Cardiac muscle cell (in vitro differentiated cells and primary cell): ENCODE measurements at regions not wholly inside any gene's neighbourhood (a gene's known extent, or its start where the extent isn't known, plus 50 kb on each side); places are given as distances from the start of the nearest gene placed in this dataset.

Source experiments
- DNase-seq, 2 donors: peaks; one replicate each; pipeline versions ENCODE4 v3.0.0 to v3.0.0-alpha.2; 2010 to 2017; ENCODE audit warnings: low read depth in 1 of 2, low spot score in 1 of 2
- H3K27ac ChIP-seq: fragments of 200-600 bp; sonication (generic); 2 replicates; pipeline ENCODE4 v1.5.1; 2016
- H3K27me3 ChIP-seq: fragments of 200-600 bp; sonication (generic); 2 replicates; pipeline ENCODE4 v1.6.0; 2016; ENCODE audit warnings: control low read depth
- H3K36me3 ChIP-seq: fragments of 200-600 bp; sonication (generic); 2 replicates; pipeline ENCODE4 v1.5.1; 2016; ENCODE audit warnings: control low read depth
- H3K4me1 ChIP-seq: fragments of 200-600 bp; sonication (generic); 2 replicates; pipeline ENCODE4 v1.8.1; 2017; ENCODE audit warnings: low read depth, mild to moderate bottlenecking, mixed run types
- H3K4me3 ChIP-seq: fragments of 200-600 bp; sonication (generic); 2 replicates; pipeline ENCODE4 v1.5.1; 2016; ENCODE audit warnings: mild to moderate bottlenecking
- H3K9me3 ChIP-seq: fragments of 200-600 bp; sonication (generic); 2 replicates; pipeline ENCODE4 v1.5.1; 2017; ENCODE audit warnings: low read depth, mild to moderate bottlenecking, control low read depth
- TF ChIP-seq, protein P1 (sequence below): IDR thresholded peaks from 2 replicates; pipeline ENCODE4 v1.5.1; 2012; ENCODE audit warnings: low read depth, mild to moderate bottlenecking, low read length

DNA sequence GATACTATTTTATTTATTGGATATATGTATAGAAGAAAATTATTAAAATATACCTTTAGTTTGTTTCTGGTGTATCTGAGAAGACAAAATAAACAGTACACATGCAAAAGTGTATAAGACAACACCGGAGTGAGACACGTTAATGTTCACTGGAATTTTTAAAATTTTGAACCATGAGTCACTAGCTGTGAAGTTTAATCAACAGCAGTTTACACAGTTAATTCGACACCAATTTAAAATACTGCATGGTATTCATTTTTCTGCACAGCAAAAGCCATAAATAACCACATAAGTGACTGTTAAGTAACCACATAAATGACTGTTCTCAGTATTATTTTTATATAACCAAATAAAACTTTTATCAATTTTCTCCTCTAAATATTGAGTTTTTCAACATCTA is 418.7 kb upstream of the NBEA start:
- TF ChIP-seq, protein P1, sequence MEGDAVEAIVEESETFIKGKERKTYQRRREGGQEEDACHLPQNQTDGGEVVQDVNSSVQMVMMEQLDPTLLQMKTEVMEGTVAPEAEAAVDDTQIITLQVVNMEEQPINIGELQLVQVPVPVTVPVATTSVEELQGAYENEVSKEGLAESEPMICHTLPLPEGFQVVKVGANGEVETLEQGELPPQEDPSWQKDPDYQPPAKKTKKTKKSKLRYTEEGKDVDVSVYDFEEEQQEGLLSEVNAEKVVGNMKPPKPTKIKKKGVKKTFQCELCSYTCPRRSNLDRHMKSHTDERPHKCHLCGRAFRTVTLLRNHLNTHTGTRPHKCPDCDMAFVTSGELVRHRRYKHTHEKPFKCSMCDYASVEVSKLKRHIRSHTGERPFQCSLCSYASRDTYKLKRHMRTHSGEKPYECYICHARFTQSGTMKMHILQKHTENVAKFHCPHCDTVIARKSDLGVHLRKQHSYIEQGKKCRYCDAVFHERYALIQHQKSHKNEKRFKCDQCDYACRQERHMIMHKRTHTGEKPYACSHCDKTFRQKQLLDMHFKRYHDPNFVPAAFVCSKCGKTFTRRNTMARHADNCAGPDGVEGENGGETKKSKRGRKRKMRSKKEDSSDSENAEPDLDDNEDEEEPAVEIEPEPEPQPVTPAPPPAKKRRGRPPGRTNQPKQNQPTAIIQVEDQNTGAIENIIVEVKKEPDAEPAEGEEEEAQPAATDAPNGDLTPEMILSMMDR, result no peak
- Histone ChIP-seq H3K9me3 (no peaks in the 10 kb centered on the region), H3K27me3 (no peaks in the 10 kb centered on the region), H3K4me1 (no peaks in the 10 kb centered on the region), H3K27ac (no peak overlapping the region), H3K4me3 (no peak overlapping the region), H3K36me3 (no peaks in the 10 kb centered on the region)
- no peak for DNase-seq

DNA sequence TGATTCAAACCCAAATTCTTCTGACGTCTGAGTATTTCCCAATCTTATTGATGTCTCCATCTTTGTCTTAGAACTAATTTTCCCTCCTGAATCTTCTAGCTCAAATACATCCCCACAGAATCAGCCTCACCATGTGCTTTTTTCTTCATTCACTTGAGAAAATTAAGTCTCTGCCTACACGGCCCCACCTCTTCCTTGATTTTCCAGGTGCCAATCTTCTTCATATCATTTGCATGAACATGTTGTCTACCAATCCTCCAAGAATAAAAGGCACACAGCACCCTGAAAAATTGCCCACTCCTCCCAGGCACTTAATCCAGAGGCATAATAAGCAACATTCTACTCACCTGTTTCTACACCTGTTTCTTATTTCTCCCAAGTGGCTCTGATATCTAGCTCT is 408.1 kb upstream of the NBEA start:
- Histone ChIP-seq H3K4me1 (no peaks in the 10 kb centered on the region), H3K9me3 (no peaks in the 10 kb centered on the region), H3K4me3 (no peak overlapping the region), H3K27ac (no peak overlapping the region), H3K27me3 (no peaks in the 10 kb centered on the region), H3K36me3 (no peaks in the 10 kb centered on the region)
- TF ChIP-seq, protein P1, result no peak
- DNase-seq, result no peak

DNA sequence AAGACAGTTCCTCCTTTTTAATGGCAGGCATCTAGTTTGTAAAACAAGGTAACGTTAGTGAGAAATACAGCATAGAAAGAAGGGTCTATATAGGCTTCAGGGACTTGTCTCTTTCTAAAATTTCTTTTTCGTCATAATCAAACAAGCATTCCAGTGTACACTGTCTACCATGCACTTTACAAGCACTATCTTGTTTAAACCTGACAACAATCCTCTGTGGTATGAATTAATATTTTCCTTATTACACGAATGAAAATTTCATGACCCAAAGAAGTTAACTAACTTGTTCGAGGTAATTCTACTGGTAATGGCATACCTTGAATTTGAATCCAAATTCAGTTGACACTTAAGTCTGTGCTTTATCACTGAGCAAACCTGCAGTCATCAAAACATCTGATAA is 399.7 kb upstream of the NBEA start:
- DNase-seq, result no peak

DNA sequence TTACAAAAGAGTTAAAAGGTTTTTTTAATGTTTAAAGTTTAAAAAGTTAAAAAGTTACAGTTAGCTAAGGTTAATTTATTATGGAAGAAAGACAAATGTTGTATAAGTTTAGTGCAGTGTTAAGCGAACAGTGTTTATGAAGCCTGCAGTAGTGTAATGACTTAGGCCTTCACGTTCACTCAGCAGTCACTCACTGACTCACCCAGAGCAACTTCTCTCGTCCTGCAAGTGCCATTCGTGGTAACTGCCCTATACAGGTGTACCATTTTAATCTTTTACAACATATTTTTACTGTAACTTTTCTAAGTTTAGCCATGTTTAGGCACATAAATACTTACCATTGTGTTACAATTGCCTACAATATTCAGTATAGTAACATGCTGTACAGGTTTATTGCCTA is 398.2 kb upstream of the NBEA start:
- no peaks in the 10 kb centered on the region for H3K9me3 ChIP-seq
- TF ChIP-seq, protein P1, result no peak
- no peak for DNase-seq
- peaks cover 16% of the 10 kb centered on the region for H3K4me1 ChIP-seq
- no peak overlapping the region for H3K4me3 ChIP-seq
- no peaks in the 10 kb centered on the region for H3K27me3 ChIP-seq
- H3K36me3 ChIP-seq, result no peaks in the 10 kb centered on the region
- no peak overlapping the region for H3K27ac ChIP-seq

More for the DNA sequence above, 399.7 kb upstream of the NBEA start:
- Histone ChIP-seq H3K4me3 (no peak overlapping the region), H3K4me1 (peaks cover 16% of the 10 kb centered on the region), H3K36me3 (no peaks in the 10 kb centered on the region), H3K9me3 (no peaks in the 10 kb centered on the region), H3K27me3 (no peaks in the 10 kb centered on the region), H3K27ac (no peak overlapping the region)
- TF ChIP-seq, protein P1, result no peak

DNA sequence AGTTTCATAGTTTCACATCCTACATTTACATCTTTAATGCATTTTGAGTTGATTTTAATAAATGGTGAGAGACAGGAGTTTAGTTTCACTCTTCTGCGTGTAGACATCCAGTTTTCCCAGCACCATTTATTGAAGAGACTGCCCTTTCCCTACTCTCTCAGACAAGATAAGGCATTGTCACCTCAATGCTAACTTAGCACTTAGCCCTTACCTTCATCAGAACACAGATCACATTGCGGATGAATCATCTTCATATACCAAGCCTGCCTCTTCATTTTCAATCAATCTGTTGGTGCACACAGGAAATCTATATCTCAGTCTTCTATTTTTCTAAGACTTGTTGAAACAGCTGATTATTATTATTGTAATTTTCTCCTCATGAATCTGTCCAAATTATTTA is 396.6 kb upstream of the NBEA start:
- TF ChIP-seq, protein P1, result no peak
- no peak overlapping the region for H3K4me3 ChIP-seq
- no peaks in the 10 kb centered on the region for H3K9me3 ChIP-seq
- H3K27me3 ChIP-seq, result no peaks in the 10 kb centered on the region
- no peaks in the 10 kb centered on the region for H3K36me3 ChIP-seq
- H3K27ac ChIP-seq, result no peak overlapping the region
- peaks cover 16% of the 10 kb centered on the region for H3K4me1 ChIP-seq
- no peak for DNase-seq
